Activated CD4-positive, alpha-beta T cell treated with anti-CD3 and anti-CD28 coated beads, Interleukin-2, amount 10 ng/mL, durations not matched to agents 7 days and 5 days (primary cell): ENCODE measurements at regions not wholly inside any gene's neighbourhood (a gene's known extent, or its start where the extent isn't known, plus 50 kb on each side); places are given as distances from the start of the nearest gene placed in this dataset.
A peak's percentile ranks its signal among the peaks of the same experiment; 100 is the strongest.

Experiments used
- CTCF ChIA-PET: fragments of 350-600 bp; sonication (Branson Sonifier 250); formaldehyde crosslinking; loops from one replicate; lab custom pipeline; 2021; ENCODE audit warnings: antibody characterized with exemption; lab: Charles Lee
- POLR2A ChIA-PET: fragments of 350-600 bp; sonication (Branson Sonifier 250); formaldehyde crosslinking; loops from one replicate; lab custom pipeline; 2021; ENCODE audit warnings: antibody characterized with exemption; lab: Charles Lee
- DNase-seq: peaks from one replicate; pipeline ENCODE4 v3.0.0-alpha.2; 2020
- H3K27ac Mint-ChIP-seq: one replicate; pipeline ENCODE4 v1.8.0; 2021; ENCODE audit warnings: mild to moderate bottlenecking, moderate library complexity, mixed read lengths
- H3K27me3 Mint-ChIP-seq: one replicate; pipeline ENCODE4 v1.8.0; 2021; ENCODE audit warnings: mixed read lengths
- H3K36me3 Mint-ChIP-seq: one replicate; pipeline ENCODE4 v1.8.0; 2021; ENCODE audit warnings: low read depth, mixed read lengths
- H3K4me1 Mint-ChIP-seq: one replicate; pipeline ENCODE4 v1.8.0; 2021; ENCODE audit warnings: mixed read lengths
- H3K4me3 Mint-ChIP-seq: one replicate; pipeline ENCODE4 v1.8.0; 2021; ENCODE audit warnings: mild to moderate bottlenecking, moderate library complexity, mixed read lengths
- H3K9me3 Mint-ChIP-seq: one replicate; pipeline ENCODE4 v1.8.0; 2021; ENCODE audit warnings: mixed read lengths

- Mint-ChIP-seq H3K4me3 (no peak overlapping the region), H3K27me3 (no peaks in the 10 kb centered on the region), H3K27ac (no peak overlapping the region), H3K36me3 (no peaks in the 10 kb centered on the region), H3K4me1 (peaks cover 4% of the 10 kb centered on the region), H3K9me3 (peaks cover 2% of the 10 kb centered on the region)
- ChIA-PET POLR2A (no interaction called here), CTCF (no interaction called here)
- peak; percentile 5 for DNase-seq
Measured at GRCh38 chr11:21625982-21626381, 566.9 kb upstream of the ANO5 start.

- CTCF ChIA-PET: no interaction called here
- no peak overlapping the region for H3K4me3 Mint-ChIP-seq
- peaks cover 4% of the 10 kb centered on the region for H3K4me1 Mint-ChIP-seq
- no peaks in the 10 kb centered on the region for H3K36me3 Mint-ChIP-seq
- peaks cover 2% of the 10 kb centered on the region for H3K9me3 Mint-ChIP-seq
- no peak overlapping the region for H3K27ac Mint-ChIP-seq
- no peak for DNase-seq
- POLR2A ChIA-PET: no interaction called here
- H3K27me3 Mint-ChIP-seq: no peaks in the 10 kb centered on the region
Measured at GRCh38 chr11:21628641-21629040, 564.2 kb upstream of the ANO5 start.

- DNase-seq: no peak
- Mint-ChIP-seq H3K27ac (no peak overlapping the region), H3K27me3 (no peaks in the 10 kb centered on the region), H3K36me3 (no peaks in the 10 kb centered on the region), H3K4me1 (peaks cover 1% of the 10 kb centered on the region), H3K4me3 (no peak overlapping the region), H3K9me3 (peaks cover 2% of the 10 kb centered on the region)
- ChIA-PET CTCF (no interaction called here), POLR2A (no interaction called here)
Measured at GRCh38 chr11:21630934-21631478, 561.9 kb upstream of the ANO5 start.

GRCh38 chr11:21631991-21632390, 560.9 kb upstream of the ANO5 start:
- no peaks in the 10 kb centered on the region for H3K4me1 Mint-ChIP-seq
- ChIA-PET POLR2A (no interaction called here), CTCF (no interaction called here)
- H3K9me3 Mint-ChIP-seq: no peaks in the 10 kb centered on the region
- H3K4me3 Mint-ChIP-seq: no peak overlapping the region
- no peaks in the 10 kb centered on the region for H3K27me3 Mint-ChIP-seq
- no peak overlapping the region for H3K27ac Mint-ChIP-seq
- no peaks in the 10 kb centered on the region for H3K36me3 Mint-ChIP-seq
- DNase-seq: no peak

GRCh38 chr11:21634491-21634890, 558.4 kb upstream of the ANO5 start:
- no peak for DNase-seq
- ChIA-PET POLR2A (no interaction called here), CTCF (no interaction called here)
- H3K9me3 Mint-ChIP-seq: no peaks in the 10 kb centered on the region
- H3K27ac Mint-ChIP-seq: no peak overlapping the region
- no peaks in the 10 kb centered on the region for H3K27me3 Mint-ChIP-seq
- no peaks in the 10 kb centered on the region for H3K4me1 Mint-ChIP-seq
- H3K36me3 Mint-ChIP-seq: no peaks in the 10 kb centered on the region
- H3K4me3 Mint-ChIP-seq: no peak overlapping the region

GRCh38 chr11:21634956-21635355, 557.9 kb upstream of the ANO5 start:
- DNase-seq: no peak
- no peaks in the 10 kb centered on the region for H3K36me3 Mint-ChIP-seq
- POLR2A ChIA-PET: no interaction called here
- no peak overlapping the region for H3K4me3 Mint-ChIP-seq
- H3K27me3 Mint-ChIP-seq: no peaks in the 10 kb centered on the region
- no peaks in the 10 kb centered on the region for H3K4me1 Mint-ChIP-seq
- CTCF ChIA-PET: no interaction called here
- H3K27ac Mint-ChIP-seq: no peak overlapping the region
- H3K9me3 Mint-ChIP-seq: no peaks in the 10 kb centered on the region

- Mint-ChIP-seq H3K4me3 (no peak overlapping the region), H3K9me3 (no peaks in the 10 kb centered on the region), H3K4me1 (no peaks in the 10 kb centered on the region), H3K36me3 (no peaks in the 10 kb centered on the region), H3K27me3 (no peaks in the 10 kb centered on the region), H3K27ac (no peak overlapping the region)
- POLR2A ChIA-PET: no interaction called here
- DNase-seq: no peak
- CTCF ChIA-PET: interaction anchor here (0.6 kb wide), 1 partner anchor 176 kb away, joined by 3 read pairs; no protein-coding TSS in a partner anchor
Measured at GRCh38 chr11:21635394-21636145, 557.3 kb upstream of the ANO5 start.

GRCh38 chr11:21636561-21636960, 556.3 kb upstream of the ANO5 start:
- no peak overlapping the region for H3K27ac Mint-ChIP-seq
- ChIA-PET CTCF (no interaction called here), POLR2A (no interaction called here)
- no peak for DNase-seq
- no peaks in the 10 kb centered on the region for H3K36me3 Mint-ChIP-seq
- no peaks in the 10 kb centered on the region for H3K9me3 Mint-ChIP-seq
- no peak overlapping the region for H3K4me3 Mint-ChIP-seq
- H3K27me3 Mint-ChIP-seq: no peaks in the 10 kb centered on the region
- no peaks in the 10 kb centered on the region for H3K4me1 Mint-ChIP-seq

GRCh38 chr11:21640491-21640890, 552.4 kb upstream of the ANO5 start:
- Mint-ChIP-seq H3K4me3 (no peak overlapping the region), H3K4me1 (no peaks in the 10 kb centered on the region), H3K36me3 (no peaks in the 10 kb centered on the region), H3K27me3 (no peaks in the 10 kb centered on the region), H3K9me3 (peaks cover 1% of the 10 kb centered on the region), H3K27ac (no peak overlapping the region)
- POLR2A ChIA-PET: no interaction called here
- CTCF ChIA-PET: no interaction called here
- DNase-seq: no peak

GRCh38 chr11:21641869-21642268, 551.0 kb upstream of the ANO5 start:
- POLR2A ChIA-PET: no interaction called here
- peaks cover 1% of the 10 kb centered on the region for H3K9me3 Mint-ChIP-seq
- CTCF ChIA-PET: no interaction called here
- no peak for DNase-seq
- H3K27me3 Mint-ChIP-seq: no peaks in the 10 kb centered on the region
- H3K27ac Mint-ChIP-seq: no peak overlapping the region
- no peak overlapping the region for H3K4me3 Mint-ChIP-seq
- H3K4me1 Mint-ChIP-seq: no peaks in the 10 kb centered on the region
- no peaks in the 10 kb centered on the region for H3K36me3 Mint-ChIP-seq

GRCh38 chr11:21646351-21646750, 546.5 kb upstream of the ANO5 start:
- DNase-seq: no peak
- POLR2A ChIA-PET: no interaction called here
- H3K9me3 Mint-ChIP-seq: peaks cover 1% of the 10 kb centered on the region
- no peak overlapping the region for H3K27ac Mint-ChIP-seq
- H3K4me3 Mint-ChIP-seq: no peak overlapping the region
- H3K27me3 Mint-ChIP-seq: no peaks in the 10 kb centered on the region
- H3K36me3 Mint-ChIP-seq: no peaks in the 10 kb centered on the region
- no peaks in the 10 kb centered on the region for H3K4me1 Mint-ChIP-seq
- CTCF ChIA-PET: no interaction called here

- ChIA-PET POLR2A (no interaction called here), CTCF (no interaction called here)
- Mint-ChIP-seq H3K4me1 (no peaks in the 10 kb centered on the region), H3K27ac (no peak overlapping the region), H3K9me3 (no peaks in the 10 kb centered on the region), H3K36me3 (no peaks in the 10 kb centered on the region), H3K27me3 (no peaks in the 10 kb centered on the region), H3K4me3 (no peak overlapping the region)
- no peak for DNase-seq
Measured at GRCh38 chr11:21650961-21651360, 541.9 kb upstream of the ANO5 start.

- Mint-ChIP-seq H3K36me3 (no peaks in the 10 kb centered on the region), H3K27ac (no peak overlapping the region), H3K4me1 (peaks cover 1% of the 10 kb centered on the region), H3K9me3 (no peaks in the 10 kb centered on the region), H3K27me3 (no peaks in the 10 kb centered on the region), H3K4me3 (no peak overlapping the region)
- POLR2A ChIA-PET: no interaction called here
- no peak for DNase-seq
- CTCF ChIA-PET: no interaction called here
Measured at GRCh38 chr11:21653951-21654421, 538.9 kb upstream of the ANO5 start.

- ChIA-PET CTCF (no interaction called here), POLR2A (no interaction called here)
- DNase-seq: no peak
Measured at GRCh38 chr11:21656065-21656464, 536.8 kb upstream of the ANO5 start.

More at GRCh38 chr11:21656065-21656464, 536.8 kb upstream of the ANO5 start:
- no peak overlapping the region for H3K27ac Mint-ChIP-seq
- peaks cover 2% of the 10 kb centered on the region for H3K4me1 Mint-ChIP-seq
- no peaks in the 10 kb centered on the region for H3K9me3 Mint-ChIP-seq
- no peaks in the 10 kb centered on the region for H3K27me3 Mint-ChIP-seq
- no peaks in the 10 kb centered on the region for H3K36me3 Mint-ChIP-seq
- H3K4me3 Mint-ChIP-seq: no peak overlapping the region
